Neural cell (in vitro differentiated cells): ENCODE measurements at regions not wholly inside any gene's neighbourhood (a gene's known extent, or its start where the extent isn't known, plus 50 kb on each side); places are given as distances from the start of the nearest gene placed in this dataset.

Experiments
- H2AFZ ChIP-seq: fragments of 200-600, 300-800 bp; sonication (generic), shearing (Covaris generic); 2 replicates; pipeline ENCODE4 v1.6.0; 2014; ENCODE audit warnings: low read depth, mild to moderate bottlenecking, antibody characterized with exemption, low read length, moderate library complexity
- H3F3A ChIP-seq: fragments of 200-600 bp; shearing (Covaris generic); 2 replicates; pipeline ENCODE4 v1.6.1; 2016; ENCODE audit warnings: mild to moderate bottlenecking, moderate library complexity, mixed read lengths, antibody characterized with exemption, low read length; ENCODE audit not compliant: insufficient read depth, poor library complexity, severe bottlenecking
- H3K27ac ChIP-seq: fragments of 200-600, 300-800 bp; sonication (generic), shearing (Covaris generic); 2 replicates; pipeline ENCODE4 v1.5.1; 2014; ENCODE audit warnings: mild to moderate bottlenecking, low read length, moderate library complexity
- H3K27me3 ChIP-seq: fragments of 300-800, 200-600 bp; sonication (generic), shearing (Covaris generic); 2 replicates; pipeline ENCODE4 v1.6.0; 2014; ENCODE audit warnings: mild to moderate bottlenecking, low read depth, low read length, moderate library complexity; ENCODE audit not compliant: insufficient read depth
- H3K36me3 ChIP-seq: fragments of 300-800, 200-600 bp; sonication (generic), shearing (Covaris generic); 2 replicates; pipeline ENCODE4 v1.5.1; 2014; ENCODE audit warnings: mild to moderate bottlenecking, antibody characterized with exemption, low read length, moderate library complexity; ENCODE audit not compliant: insufficient read depth
- H3K4me2 ChIP-seq: fragments of 300-800, 200-600 bp; sonication (generic), shearing (Covaris generic); 2 replicates; pipeline ENCODE4 v1.6.0; 2014; ENCODE audit warnings: mild to moderate bottlenecking, low read length
- H3K4me3 ChIP-seq: fragments of 300-800, 200-600 bp; sonication (generic), shearing (Covaris generic); 2 replicates; pipeline ENCODE4 v1.5.1; 2014; ENCODE audit warnings: mild to moderate bottlenecking, low read length, moderate library complexity
- H3K79me2 ChIP-seq: fragments of 200-600 bp; shearing (Covaris generic); replicated peaks from 2 replicates; pipeline ENCODE4 v1.6.0; 2014; ENCODE audit warnings: mild to moderate bottlenecking, low read length, moderate library complexity; ENCODE audit not compliant: insufficient read depth
- H3K9ac ChIP-seq: fragments of 300-800, 200-600 bp; sonication (generic), shearing (Covaris generic); 2 replicates; pipeline ENCODE4 v1.6.1; 2016; ENCODE audit warnings: mild to moderate bottlenecking, low read length, mixed read lengths
- H3K9me2 ChIP-seq: fragments of 200-600 bp; shearing (Covaris generic); 2 replicates; pipeline ENCODE4 v1.6.1; 2016; ENCODE audit warnings: mild to moderate bottlenecking, low read length, mixed read lengths; ENCODE audit not compliant: insufficient read depth
- H3K9me3 ChIP-seq: fragments of 200-600, 300-800 bp; sonication (generic), shearing (Covaris generic); 2 replicates; pipeline ENCODE4 v1.6.1; 2016; ENCODE audit warnings: mild to moderate bottlenecking, mixed run types, low read length, moderate library complexity, mixed read lengths
- H4K20me1 ChIP-seq: fragments of 200-600 bp; shearing (Covaris generic); 2 replicates; pipeline ENCODE4 v1.6.1; 2016; ENCODE audit warnings: mild to moderate bottlenecking, mixed run types; ENCODE audit not compliant: insufficient read depth
- CTCF ChIP-seq: fragments of 450-650 bp; IDR thresholded peaks from 2 replicates; pipeline ENCODE4 v1.5.1; 2014; ENCODE audit warnings: antibody characterized with exemption, mild to moderate bottlenecking, moderate library complexity; ENCODE audit not compliant: poor library complexity, severe bottlenecking
- EP300 ChIP-seq: fragments of 450-650 bp; conservative IDR thresholded peaks from 2 replicates; pipeline ENCODE4 v1.6.1; 2014; ENCODE audit warnings: antibody characterized with exemption, mild to moderate bottlenecking, moderate library complexity; ENCODE audit not compliant: poor library complexity, severe bottlenecking
- EZH2 ChIP-seq: fragments of 200-600, 300-800 bp; shearing (Covaris generic), sonication (generic); IDR thresholded peaks from 2 replicates; pipeline ENCODE4 v1.6.1; 2014; ENCODE audit warnings: antibody characterized with exemption, low read length, borderline replicate concordance, mild to moderate bottlenecking; ENCODE audit not compliant: insufficient read depth, poor library complexity, severe bottlenecking
- MXI1 ChIP-seq: fragments of 450-650 bp; conservative IDR thresholded peaks from 2 replicates; pipeline ENCODE4 v1.6.1; 2014; ENCODE audit warnings: antibody characterized with exemption, mild to moderate bottlenecking; ENCODE audit not compliant: poor library complexity, severe bottlenecking
- POLR2AphosphoS5 ChIP-seq: IDR thresholded peaks from 2 replicates; pipeline ENCODE4 v1.6.1; 2012
- RAD21 ChIP-seq: fragments of 450-650 bp; conservative IDR thresholded peaks from 2 replicates; pipeline ENCODE4 v1.6.1; 2014; ENCODE audit warnings: antibody characterized with exemption, mild to moderate bottlenecking, moderate library complexity
- REST ChIP-seq: IDR thresholded peaks from 2 replicates; pipeline ENCODE4 v1.6.1; 2012; ENCODE audit warnings: borderline replicate concordance
- SMC3 ChIP-seq: fragments of 450-650 bp; conservative IDR thresholded peaks from 2 replicates; pipeline ENCODE4 v1.6.1; 2014; ENCODE audit warnings: antibody characterized with exemption, mild to moderate bottlenecking, moderate library complexity; ENCODE audit not compliant: poor library complexity
- TAF1 ChIP-seq: IDR thresholded peaks from 2 replicates; pipeline ENCODE4 v1.6.1; 2012; ENCODE audit warnings: low read depth

GRCh38 chr12:19841451-19841850, 402.2 kb downstream of the AEBP2 start:
- Histone ChIP-seq H3K9ac (no peak overlapping the region), H3K4me3 (no peak overlapping the region), H3K9me3 (no peaks in the 10 kb centered on the region), H2AFZ (no peak overlapping the region), H4K20me1 (no peaks in the 10 kb centered on the region), H3K27ac (no peak overlapping the region), H3F3A (no peaks in the 10 kb centered on the region), H3K9me2 (no peaks in the 10 kb centered on the region), H3K36me3 (no peaks in the 10 kb centered on the region), H3K79me2 (no peaks in the 10 kb centered on the region), H3K4me2 (no peak overlapping the region), H3K27me3 (no peaks in the 10 kb centered on the region)
- TF ChIP-seq CTCF (no peak), SMC3 (no peak), RAD21 (no peak), REST (no peak), EP300 (no peak), MXI1 (no peak), EZH2 (no peak), TAF1 (no peak), POLR2AphosphoS5 (no peak)

GRCh38 chr12:19842116-19842515, 402.8 kb downstream of the AEBP2 start:
- H3F3A ChIP-seq: no peaks in the 10 kb centered on the region
- H4K20me1 ChIP-seq: no peaks in the 10 kb centered on the region
- no peak overlapping the region for H3K4me3 ChIP-seq
- H2AFZ ChIP-seq: no peak overlapping the region
- H3K79me2 ChIP-seq: no peaks in the 10 kb centered on the region
- TF ChIP-seq EP300 (no peak), SMC3 (no peak), POLR2AphosphoS5 (no peak), MXI1 (no peak), REST (no peak), TAF1 (no peak), EZH2 (no peak), CTCF (no peak), RAD21 (no peak)
- H3K9ac ChIP-seq: no peak overlapping the region
- H3K27ac ChIP-seq: no peak overlapping the region
- no peaks in the 10 kb centered on the region for H3K27me3 ChIP-seq
- H3K9me3 ChIP-seq: no peaks in the 10 kb centered on the region
- no peaks in the 10 kb centered on the region for H3K36me3 ChIP-seq
- no peak overlapping the region for H3K4me2 ChIP-seq
- H3K9me2 ChIP-seq: no peaks in the 10 kb centered on the region
